ENCODE measurements at regions not wholly inside any gene's neighbourhood (a gene's known extent, or its start where the extent isn't known, plus 50 kb on each side); places are given as distances from the start of the nearest gene placed in this dataset.

- TF ChIP-seq, protein P1, sequence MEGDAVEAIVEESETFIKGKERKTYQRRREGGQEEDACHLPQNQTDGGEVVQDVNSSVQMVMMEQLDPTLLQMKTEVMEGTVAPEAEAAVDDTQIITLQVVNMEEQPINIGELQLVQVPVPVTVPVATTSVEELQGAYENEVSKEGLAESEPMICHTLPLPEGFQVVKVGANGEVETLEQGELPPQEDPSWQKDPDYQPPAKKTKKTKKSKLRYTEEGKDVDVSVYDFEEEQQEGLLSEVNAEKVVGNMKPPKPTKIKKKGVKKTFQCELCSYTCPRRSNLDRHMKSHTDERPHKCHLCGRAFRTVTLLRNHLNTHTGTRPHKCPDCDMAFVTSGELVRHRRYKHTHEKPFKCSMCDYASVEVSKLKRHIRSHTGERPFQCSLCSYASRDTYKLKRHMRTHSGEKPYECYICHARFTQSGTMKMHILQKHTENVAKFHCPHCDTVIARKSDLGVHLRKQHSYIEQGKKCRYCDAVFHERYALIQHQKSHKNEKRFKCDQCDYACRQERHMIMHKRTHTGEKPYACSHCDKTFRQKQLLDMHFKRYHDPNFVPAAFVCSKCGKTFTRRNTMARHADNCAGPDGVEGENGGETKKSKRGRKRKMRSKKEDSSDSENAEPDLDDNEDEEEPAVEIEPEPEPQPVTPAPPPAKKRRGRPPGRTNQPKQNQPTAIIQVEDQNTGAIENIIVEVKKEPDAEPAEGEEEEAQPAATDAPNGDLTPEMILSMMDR (conservative IDR thresholded peaks at IDR 0.05; ENCODE audit: low read depth, low read length), result no peak
- no peak for TF ChIP-seq EZH2 (IDR thresholded peaks at IDR 0.05; ENCODE audit: borderline replicate concordance, low read depth, low read length, poor library complexity, severe bottlenecking)
These were observed 115.0 kb upstream of the KCNIP4 start for GRCh38 chr4:22063613-22064012.
